ENCODE measurements at regions not wholly inside any gene's neighbourhood (a gene's known extent, or its start where the extent isn't known, plus 50 kb on each side); places are given as distances from the start of the nearest gene placed in this dataset.
A peak's percentile ranks its signal among the peaks of the same experiment; 100 is the strongest.

DNA sequence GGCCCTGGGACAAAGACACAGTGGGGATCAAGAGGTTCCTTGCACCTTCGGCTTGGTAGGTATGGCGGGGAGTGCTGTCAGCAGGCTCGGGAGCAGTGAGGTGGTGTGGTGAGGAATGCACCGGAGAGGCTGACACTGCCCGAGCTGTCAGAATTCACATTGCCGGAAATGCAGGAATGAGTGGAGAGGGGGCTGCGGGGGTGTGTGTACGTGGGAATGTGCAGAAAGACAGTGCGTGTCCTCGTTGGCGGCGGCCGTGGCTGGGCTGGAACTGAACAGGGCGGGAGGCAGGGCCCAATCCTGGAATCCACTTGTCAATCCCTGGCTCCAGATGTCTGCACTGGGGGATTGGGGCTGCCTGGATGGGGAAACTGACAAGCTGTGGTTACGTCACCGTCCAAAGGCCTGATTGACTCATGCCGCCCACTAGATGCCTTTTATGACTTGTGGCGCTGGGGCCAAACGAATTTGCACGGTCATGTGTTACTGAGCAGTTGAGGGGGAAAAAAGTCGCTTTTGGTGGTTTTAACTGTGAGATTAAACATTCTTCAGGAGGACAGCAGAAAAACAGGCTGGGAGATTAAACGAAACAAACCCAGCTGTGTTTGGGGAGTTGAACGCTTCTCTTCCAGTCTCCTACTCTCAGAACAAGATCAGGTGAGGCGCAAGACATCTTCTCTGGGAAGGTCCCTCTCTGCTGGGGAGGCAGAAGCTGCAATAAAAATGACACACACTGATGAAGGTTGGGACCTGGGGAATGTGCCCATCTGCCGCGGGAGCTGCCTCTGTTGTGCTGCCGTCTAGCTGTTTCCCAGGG, 189.4 kb upstream of the GLI2 start (continued):
- TF ChIP-seq ZNF562 (CRISPR knock-in tag; IDR thresholded peaks at IDR 0.05; ENCODE audit: borderline replicate concordance) (no peak; the same call in 1 of the 2 replicates), REXO4 (CRISPR knock-in tag; IDR thresholded peaks at IDR 0.05; ENCODE audit: borderline replicate concordance) (no peak), ZNF569 (CRISPR knock-in tag; IDR thresholded peaks at IDR 0.05; ENCODE audit: borderline replicate concordance) (0 out of 2 replicates have a peak, but pooled peaks have one; percentile 68), PLRG1 (conservative IDR thresholded peaks at IDR 0.05) (no peak), ZKSCAN5 (CRISPR knock-in tag; IDR thresholded peaks at IDR 0.05) (no peak), ZSCAN25 (CRISPR knock-in tag; IDR thresholded peaks at IDR 0.05) (peak; percentile 96), NFIC (IDR thresholded peaks at IDR 0.05; ENCODE audit: low read length) (no peak; the same call in 1 of the 2 replicates), ZNF317 (CRISPR knock-in tag; IDR thresholded peaks at IDR 0.05) (peak; percentile 89; the same call in 1 of the 2 replicates), ZNF205 (CRISPR knock-in tag; IDR thresholded peaks at IDR 0.05) (no peak), HNF4G (IDR thresholded peaks at IDR 0.05; ENCODE audit: borderline replicate concordance, low read depth, low read length) (peak; percentile 80), HNF4G (CRISPR knock-in tag; IDR thresholded peaks at IDR 0.05; ENCODE audit: borderline replicate concordance, low read depth) (peak; percentile 95), YY1 (IDR thresholded peaks at IDR 0.05; ENCODE audit: insufficient read depth, insufficient replicate concordance, low read depth, low read length) (peak; percentile 48), SIX4 (CRISPR knock-in tag; IDR thresholded peaks at IDR 0.05) (no peak), ZNF558 (CRISPR knock-in tag; IDR thresholded peaks at IDR 0.05; ENCODE audit: borderline replicate concordance) (no peak), ZNF382 (CRISPR knock-in tag; IDR thresholded peaks at IDR 0.05; ENCODE audit: borderline replicate concordance) (no peak), ONECUT2 (CRISPR knock-in tag; IDR thresholded peaks at IDR 0.05) (peak; percentile 64; the same call in 1 of the 2 replicates), BRD4 (CRISPR knock-in tag; IDR thresholded peaks at IDR 0.05) (peak; percentile 98), RBFOX2 (IDR thresholded peaks at IDR 0.05; ENCODE audit: low read depth, low read length) (no peak), ZNF543 (CRISPR knock-in tag; IDR thresholded peaks at IDR 0.05) (peak; percentile 87), ZNF572 (CRISPR knock-in tag; IDR thresholded peaks at IDR 0.05) (no peak), EP300 (IDR thresholded peaks at IDR 0.05; ENCODE audit: low read depth in 2 of 2, low read length in 2 of 2) (peak in 1 of 2 experiments; percentile 80; a peak in 2 of 4 replicates), EP300 (CRISPR knock-in tag; IDR thresholded peaks at IDR 0.05; ENCODE audit: borderline replicate concordance) (peak; percentile 61; the same call in 1 of the 2 replicates), HMGA1 (CRISPR knock-in tag; conservative IDR thresholded peaks at IDR 0.05) (no peak)
- TF ChIP-seq, protein P1, sequence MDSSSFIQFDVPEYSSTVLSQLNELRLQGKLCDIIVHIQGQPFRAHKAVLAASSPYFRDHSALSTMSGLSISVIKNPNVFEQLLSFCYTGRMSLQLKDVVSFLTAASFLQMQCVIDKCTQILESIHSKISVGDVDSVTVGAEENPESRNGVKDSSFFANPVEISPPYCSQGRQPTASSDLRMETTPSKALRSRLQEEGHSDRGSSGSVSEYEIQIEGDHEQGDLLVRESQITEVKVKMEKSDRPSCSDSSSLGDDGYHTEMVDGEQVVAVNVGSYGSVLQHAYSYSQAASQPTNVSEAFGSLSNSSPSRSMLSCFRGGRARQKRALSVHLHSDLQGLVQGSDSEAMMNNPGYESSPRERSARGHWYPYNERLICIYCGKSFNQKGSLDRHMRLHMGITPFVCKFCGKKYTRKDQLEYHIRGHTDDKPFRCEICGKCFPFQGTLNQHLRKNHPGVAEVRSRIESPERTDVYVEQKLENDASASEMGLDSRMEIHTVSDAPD (CRISPR knock-in tag; IDR thresholded peaks at IDR 0.05): no peak; the same call in 1 of the 2 replicates
- TF ChIP-seq, protein P2, sequence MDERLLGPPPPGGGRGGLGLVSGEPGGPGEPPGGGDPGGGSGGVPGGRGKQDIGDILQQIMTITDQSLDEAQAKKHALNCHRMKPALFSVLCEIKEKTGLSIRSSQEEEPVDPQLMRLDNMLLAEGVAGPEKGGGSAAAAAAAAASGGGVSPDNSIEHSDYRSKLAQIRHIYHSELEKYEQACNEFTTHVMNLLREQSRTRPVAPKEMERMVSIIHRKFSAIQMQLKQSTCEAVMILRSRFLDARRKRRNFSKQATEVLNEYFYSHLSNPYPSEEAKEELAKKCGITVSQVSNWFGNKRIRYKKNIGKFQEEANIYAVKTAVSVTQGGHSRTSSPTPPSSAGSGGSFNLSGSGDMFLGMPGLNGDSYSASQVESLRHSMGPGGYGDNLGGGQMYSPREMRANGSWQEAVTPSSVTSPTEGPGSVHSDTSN (CRISPR knock-in tag; IDR thresholded peaks at IDR 0.05): peak; percentile 62
- TF ChIP-seq, protein P3, sequence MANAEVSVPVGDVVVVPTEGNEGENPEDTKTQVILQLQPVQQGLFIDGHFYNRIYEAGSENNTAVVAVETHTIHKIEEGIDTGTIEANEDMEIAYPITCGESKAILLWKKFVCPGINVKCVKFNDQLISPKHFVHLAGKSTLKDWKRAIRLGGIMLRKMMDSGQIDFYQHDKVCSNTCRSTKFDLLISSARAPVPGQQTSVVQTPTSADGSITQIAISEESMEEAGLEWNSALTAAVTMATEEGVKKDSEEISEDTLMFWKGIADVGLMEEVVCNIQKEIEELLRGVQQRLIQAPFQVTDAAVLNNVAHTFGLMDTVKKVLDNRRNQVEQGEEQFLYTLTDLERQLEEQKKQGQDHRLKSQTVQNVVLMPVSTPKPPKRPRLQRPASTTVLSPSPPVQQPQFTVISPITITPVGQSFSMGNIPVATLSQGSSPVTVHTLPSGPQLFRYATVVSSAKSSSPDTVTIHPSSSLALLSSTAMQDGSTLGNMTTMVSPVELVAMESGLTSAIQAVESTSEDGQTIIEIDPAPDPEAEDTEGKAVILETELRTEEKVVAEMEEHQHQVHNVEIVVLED (CRISPR knock-in tag; IDR thresholded peaks at IDR 0.05; ENCODE audit: borderline replicate concordance): no peak; the same call in 1 of the 2 replicates
- TF ChIP-seq, protein P4, sequence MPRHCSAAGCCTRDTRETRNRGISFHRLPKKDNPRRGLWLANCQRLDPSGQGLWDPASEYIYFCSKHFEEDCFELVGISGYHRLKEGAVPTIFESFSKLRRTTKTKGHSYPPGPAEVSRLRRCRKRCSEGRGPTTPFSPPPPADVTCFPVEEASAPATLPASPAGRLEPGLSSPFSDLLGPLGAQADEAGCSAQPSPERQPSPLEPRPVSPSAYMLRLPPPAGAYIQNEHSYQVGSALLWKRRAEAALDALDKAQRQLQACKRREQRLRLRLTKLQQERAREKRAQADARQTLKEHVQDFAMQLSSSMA (CRISPR knock-in tag; IDR thresholded peaks at IDR 0.05): no peak; the same call in 1 of the 2 replicates
